GM23338 (cell line): ENCODE measurements at regions not wholly inside any gene's neighbourhood (a gene's known extent, or its start where the extent isn't known, plus 50 kb on each side); places are given as distances from the start of the nearest gene placed in this dataset.
A peak's percentile ranks its signal among the peaks of the same experiment; 100 is the strongest.

Experiments used
- ATAC-seq: fragments of 200-7000 bp; cut with Tn5 transposase; 3 replicates; pipeline ENCODE4 v1.9.1; 2020
- DNase-seq: peaks from one replicate; pipeline ENCODE4 v3.0.0-alpha.2; 2015; ENCODE audit warnings: low spot score
- H2AFZ ChIP-seq: fragments of 200-600 bp; sonication (generic); 2 replicates; pipeline ENCODE4 v1.8.0; 2016; ENCODE audit warnings: antibody characterized with exemption, mild to moderate bottlenecking, moderate library complexity
- H3F3A ChIP-seq: fragments of 200-600 bp; sonication (generic); replicated peaks from 2 replicates; pipeline ENCODE4 v1.8.0; 2017; ENCODE audit warnings: antibody characterized with exemption, mixed run types, low read depth
- H3K27ac ChIP-seq: fragments of 200-600 bp; sonication (generic); 2 replicates; pipeline ENCODE4 v1.6.1; 2016; ENCODE audit warnings: low read depth
- H3K27me3 ChIP-seq: fragments of 200-600 bp; sonication (generic); 2 replicates; pipeline ENCODE4 v1.8.0; 2016; ENCODE audit warnings: mild to moderate bottlenecking, mixed run types, moderate library complexity; ENCODE audit not compliant: insufficient read depth
- H3K36me3 ChIP-seq: fragments of 200-600 bp; sonication (generic); 2 replicates; pipeline ENCODE4 v1.8.0; 2016; ENCODE audit warnings: mild to moderate bottlenecking; ENCODE audit not compliant: insufficient read depth
- H3K4me1 ChIP-seq: fragments of 200-600 bp; sonication (generic); 2 replicates; pipeline ENCODE4 v1.8.0; 2016; ENCODE audit warnings: mild to moderate bottlenecking, moderate library complexity; ENCODE audit not compliant: insufficient read depth
- H3K4me2 ChIP-seq: fragments of 200-600 bp; sonication (generic); 2 replicates; pipeline ENCODE4 v1.7.1; 2017; ENCODE audit warnings: mixed run types
- H3K4me3 ChIP-seq: fragments of 200-600 bp; sonication (generic); 2 replicates; pipeline ENCODE4 v1.6.1; 2016; ENCODE audit warnings: mixed run types
- H3K79me2 ChIP-seq: fragments of 200-600 bp; sonication (generic); replicated peaks from 2 replicates; pipeline ENCODE4 v1.8.0; 2017; ENCODE audit warnings: mild to moderate bottlenecking; ENCODE audit not compliant: insufficient read depth
- H3K9me2 ChIP-seq: fragments of 200-600 bp; sonication (generic); 2 replicates; pipeline ENCODE4 v1.8.0; 2017; ENCODE audit not compliant: insufficient read depth
- H4K20me1 ChIP-seq: fragments of 200-600 bp; sonication (generic); replicated peaks from 2 replicates; pipeline ENCODE4 v1.8.0; 2017; ENCODE audit warnings: mild to moderate bottlenecking; ENCODE audit not compliant: insufficient read depth
- H3K27ac Mint-ChIP-seq: 2 replicates; pipeline ENCODE4 v1.8.0; 2020; ENCODE audit warnings: inconsistent platforms, mild to moderate bottlenecking, moderate library complexity, mixed read lengths
- H3K27me3 Mint-ChIP-seq: 3 replicates; pipeline ENCODE4 v1.8.0; 2022; ENCODE audit warnings: low read depth, mild to moderate bottlenecking, moderate library complexity, mixed read lengths, inconsistent platforms; ENCODE audit not compliant: insufficient read depth, poor library complexity
- H3K36me3 Mint-ChIP-seq: 3 replicates; pipeline ENCODE4 v1.8.0; 2021; ENCODE audit warnings: low read depth, mild to moderate bottlenecking, inconsistent platforms, moderate library complexity, mixed read lengths
- H3K4me1 Mint-ChIP-seq: 3 replicates; pipeline ENCODE4 v1.8.0; 2020; ENCODE audit warnings: mild to moderate bottlenecking, inconsistent platforms, mixed read lengths
- H3K4me3 Mint-ChIP-seq: 3 replicates; pipeline ENCODE4 v1.8.0; 2021; ENCODE audit warnings: moderate library complexity, mild to moderate bottlenecking, inconsistent platforms, mixed read lengths
- H3K9me3 Mint-ChIP-seq: 3 replicates; pipeline ENCODE4 v1.8.0; 2020; ENCODE audit warnings: moderate library complexity, mild to moderate bottlenecking, inconsistent platforms, mixed read lengths
- CTCF ChIP-seq, 2 experiments: fragments of 200-600 bp in 1 of 2; sonication (generic) in 1 of 2; conservative IDR thresholded peaks; 2 replicates each; pipeline versions ENCODE4 v1.5.1 to v1.6.1; 2016 to 2017; ENCODE audit warnings: antibody characterized with exemption in 2 of 2, low read depth in 2 of 2, mild to moderate bottlenecking in 2 of 2, moderate library complexity in 1 of 2
- ETS1 ChIP-seq: IDR thresholded peaks from 2 replicates; pipeline ENCODE4 v1.6.1; 2016; ENCODE audit warnings: antibody characterized with exemption
- EZH2 ChIP-seq: fragments of 200-600 bp; sonication (generic); IDR thresholded peaks from one replicate; pipeline ENCODE4 v1.8.0; 2017; ENCODE audit warnings: antibody characterized with exemption, mild to moderate bottlenecking, low read depth; ENCODE audit not compliant: unreplicated experiment
- EZH2phosphoT487 ChIP-seq: fragments of 200-600 bp; sonication (generic); IDR thresholded peaks from one replicate; pipeline ENCODE4 v1.8.1; 2018; ENCODE audit warnings: antibody characterized with exemption; ENCODE audit not compliant: unreplicated experiment
- JUNB ChIP-seq: IDR thresholded peaks from one replicate; pipeline ENCODE4 v1.6.1; 2016; ENCODE audit warnings: antibody characterized with exemption; ENCODE audit not compliant: unreplicated experiment
- POLR2AphosphoS5 ChIP-seq: IDR thresholded peaks from 2 replicates; pipeline ENCODE4 v1.6.1; 2016; ENCODE audit warnings: antibody characterized with exemption, low read depth
- REST ChIP-seq: IDR thresholded peaks from one replicate; pipeline ENCODE4 v1.6.1; 2018; ENCODE audit warnings: antibody characterized with exemption; ENCODE audit not compliant: unreplicated experiment
- ZNF114 ChIP-seq: fragments of 250-450 bp; sonication (Bioruptor Pico); IDR thresholded peaks from 2 replicates; pipeline ENCODE4 v1.5.0; 2020; ENCODE audit warnings: mild to moderate bottlenecking, moderate library complexity
- ZNF331 ChIP-seq: fragments of 250-450 bp; sonication (Bioruptor Pico); IDR thresholded peaks from 2 replicates; pipeline ENCODE4 v1.5.0; 2020; ENCODE audit warnings: low read depth, mild to moderate bottlenecking, moderate library complexity

DNA sequence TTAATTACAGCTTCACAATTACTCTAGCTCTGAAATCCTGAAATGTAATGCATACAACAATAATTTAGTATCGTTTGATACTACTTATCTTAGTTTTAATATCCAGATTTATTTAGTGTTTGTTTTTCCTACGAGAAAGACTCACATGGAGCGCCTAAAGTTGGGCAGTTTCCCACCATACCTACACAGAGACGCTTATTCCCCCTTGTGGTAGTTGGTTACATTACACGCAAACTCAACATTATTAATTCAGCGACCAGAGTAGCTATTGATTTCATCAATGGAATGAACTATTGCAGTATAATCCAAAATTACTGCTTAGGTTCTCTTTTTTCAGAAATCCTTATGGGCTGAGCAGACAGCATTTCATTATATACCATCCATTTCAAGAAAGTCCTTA, 164.0 kb upstream of the REG3G start:
- H3K4me3 ChIP-seq, result no peak overlapping the region
- no peaks in the 10 kb centered on the region for H3K27me3 ChIP-seq
- no peaks in the 10 kb centered on the region for H3K36me3 ChIP-seq
- Mint-ChIP-seq H3K9me3 (no peaks in the 10 kb centered on the region), H3K4me1 (peaks cover 9% of the 10 kb centered on the region; the same call in 2 of the 3 replicates), H3K4me3 (no peak overlapping the region), H3K27ac (no peak overlapping the region), H3K36me3 (no peaks in the 10 kb centered on the region), H3K27me3 (peaks cover 2% of the 10 kb centered on the region)
- ATAC-seq (peak; percentile 71), DNase-seq (peak; percentile 74)
- H3K79me2 ChIP-seq, result no peaks in the 10 kb centered on the region
- H4K20me1 ChIP-seq, result no peaks in the 10 kb centered on the region
- no peak overlapping the region for H3K27ac ChIP-seq
- H3K4me2 ChIP-seq, result no peak overlapping the region
- H3K9me2 ChIP-seq, result no peaks in the 10 kb centered on the region
- no peaks in the 10 kb centered on the region for H3K4me1 ChIP-seq
- TF ChIP-seq CTCF (conservative IDR thresholded peaks at IDR 0.05; ENCODE audit: low read depth in 2 of 2), result peak; percentile 71 to 77
- TF ChIP-seq ZNF114, result no peak
- no peaks in the 10 kb centered on the region for H3F3A ChIP-seq
- no peak overlapping the region for H2AFZ ChIP-seq

DNA sequence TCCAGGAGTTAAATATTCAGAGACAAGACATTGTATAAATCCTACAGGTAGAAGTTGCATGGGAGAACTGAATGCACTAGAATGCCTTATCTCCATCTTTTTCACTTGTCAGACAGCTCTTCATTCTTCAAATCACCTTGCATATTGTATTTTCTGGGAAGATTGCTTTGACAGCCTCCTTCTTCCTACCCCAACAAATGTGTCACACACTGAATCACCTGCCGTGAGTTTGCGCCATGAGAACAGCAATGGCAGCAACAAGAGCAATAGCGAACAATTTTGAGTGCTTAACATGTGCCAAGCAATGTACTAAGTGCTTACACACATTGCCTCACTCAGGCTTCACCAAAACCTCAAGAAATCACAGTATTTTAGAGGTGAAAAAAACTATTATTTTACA, 161.3 kb upstream of the REG3G start:
- H3K4me3 ChIP-seq, result no peak overlapping the region
- H3K79me2 ChIP-seq, result no peaks in the 10 kb centered on the region
- H3K27ac Mint-ChIP-seq, result no peak overlapping the region
- DNase-seq (no peak), ATAC-seq (no peak)
- no peak overlapping the region for H3K27ac ChIP-seq
- no peaks in the 10 kb centered on the region for H3K36me3 Mint-ChIP-seq
- H2AFZ ChIP-seq, result no peak overlapping the region
- no peaks in the 10 kb centered on the region for H3K9me3 Mint-ChIP-seq
- H3K9me2 ChIP-seq, result no peaks in the 10 kb centered on the region
- H3K4me3 Mint-ChIP-seq, result no peak overlapping the region
- H3K4me2 ChIP-seq, result no peak overlapping the region
- H3K36me3 ChIP-seq, result no peaks in the 10 kb centered on the region
- no peaks in the 10 kb centered on the region for H3K27me3 ChIP-seq
- peaks cover 8% of the 10 kb centered on the region; the same call in 2 of the 3 replicates for H3K4me1 Mint-ChIP-seq
- no peaks in the 10 kb centered on the region for H3F3A ChIP-seq
- no peaks in the 10 kb centered on the region for H3K4me1 ChIP-seq
- peaks cover 2% of the 10 kb centered on the region for H3K27me3 Mint-ChIP-seq
- no peaks in the 10 kb centered on the region for H4K20me1 ChIP-seq
- TF ChIP-seq ZNF331 (CRISPR knock-in tag) (no peak), ZNF114 (no peak), REST (no peak), ETS1 (no peak), JUNB (no peak), POLR2AphosphoS5 (no peak), CTCF (conservative IDR thresholded peaks at IDR 0.05; ENCODE audit: low read depth in 2 of 2) (no peak), EZH2 (no peak), EZH2phosphoT487 (no peak)
